ENCODE measurements at regions not wholly inside any gene's neighbourhood (a gene's known extent, or its start where the extent isn't known, plus 50 kb on each side); places are given as distances from the start of the nearest gene placed in this dataset.
"Not testable (repeated sequence)": the region's sequence is repeated elsewhere in the genome, so short reads cannot be mapped to it uniquely, and the experiment has no call there.

- Mint-ChIP-seq H3K36me3 (no peaks in the 10 kb centered on the region), H3K4me1 (no peaks in the 10 kb centered on the region), H3K4me3 (no peak overlapping the region), H3K27ac (no peak overlapping the region), H3K9me3 (no peaks in the 10 kb centered on the region)
- ATAC-seq (peak; percentile 11), DNase-seq (ENCODE audit: low spot score in 2 of 2) (no peak)
These were observed 150.6 kb upstream of the ROPN1 start for GRCh38 chr3:124142389-124142970.

- Mint-ChIP-seq H3K4me3 (no peak overlapping the region), H3K9me3 (no peaks in the 10 kb centered on the region), H3K36me3 (no peaks in the 10 kb centered on the region), H3K27ac (no peak overlapping the region), H3K4me1 (no peaks in the 10 kb centered on the region)
- no peak for ATAC-seq
- DNase-seq (ENCODE audit: low spot score in 2 of 2), result no peak
These were observed 151.1 kb upstream of the ROPN1 start for GRCh38 chr3:124143047-124143446.

- no peaks in the 10 kb centered on the region for H3K9me3 Mint-ChIP-seq
- no peaks in the 10 kb centered on the region for H3K36me3 Mint-ChIP-seq
- H3K27ac Mint-ChIP-seq, result no peak overlapping the region
- no peak overlapping the region for H3K4me3 Mint-ChIP-seq
- no peak for DNase-seq (ENCODE audit: low spot score in 2 of 2)
- no peak for ATAC-seq
- no peaks in the 10 kb centered on the region for H3K4me1 Mint-ChIP-seq
These were observed 152.3 kb upstream of the ROPN1 start for GRCh38 chr3:124144035-124144814.

GRCh38 chr3:124147429-124147828 is 155.5 kb upstream of the ROPN1 start:
- H3K36me3 Mint-ChIP-seq, result no peaks in the 10 kb centered on the region
- H3K4me3 Mint-ChIP-seq, result no peak overlapping the region
- DNase-seq (ENCODE audit: low spot score in 2 of 2), result no peak
- no peak for ATAC-seq
- H3K4me1 Mint-ChIP-seq, result no peaks in the 10 kb centered on the region
- no peak overlapping the region for H3K27ac Mint-ChIP-seq
- H3K9me3 Mint-ChIP-seq, result no peaks in the 10 kb centered on the region

GRCh38 chr3:124147946-124148345 is 156.0 kb upstream of the ROPN1 start:
- no peak overlapping the region for H3K4me3 Mint-ChIP-seq
- ATAC-seq, result no peak
- no peaks in the 10 kb centered on the region for H3K9me3 Mint-ChIP-seq
- no peaks in the 10 kb centered on the region for H3K36me3 Mint-ChIP-seq
- H3K27ac Mint-ChIP-seq, result no peak overlapping the region
- no peak for DNase-seq (ENCODE audit: low spot score in 2 of 2)
- H3K4me1 Mint-ChIP-seq, result no peaks in the 10 kb centered on the region

GRCh38 chr3:124149081-124149480 is 157.2 kb upstream of the ROPN1 start:
- no peak overlapping the region for H3K27ac Mint-ChIP-seq
- H3K4me3 Mint-ChIP-seq, result no peak overlapping the region
- H3K9me3 Mint-ChIP-seq, result no peaks in the 10 kb centered on the region
- no peaks in the 10 kb centered on the region for H3K36me3 Mint-ChIP-seq
- DNase-seq (ENCODE audit: low spot score in 2 of 2), result no peak
- no peaks in the 10 kb centered on the region for H3K4me1 Mint-ChIP-seq
- ATAC-seq, result no peak

- Mint-ChIP-seq H3K27ac (no peak overlapping the region), H3K4me3 (no peak overlapping the region), H3K36me3 (no peaks in the 10 kb centered on the region), H3K4me1 (no peaks in the 10 kb centered on the region), H3K9me3 (no peaks in the 10 kb centered on the region)
- DNase-seq (ENCODE audit: low spot score in 2 of 2) (no peak), ATAC-seq (no peak)
These were observed 157.8 kb upstream of the ROPN1 start for GRCh38 chr3:124149771-124150170.

- not testable (repeated sequence) for H3K9me3 Mint-ChIP-seq; H3K27ac Mint-ChIP-seq; H3K4me1 Mint-ChIP-seq; DNase-seq (ENCODE audit: low spot score in 2 of 2); H3K36me3 Mint-ChIP-seq; ATAC-seq; H3K4me3 Mint-ChIP-seq
These were observed 161.0 kb upstream of the ROPN1 start for GRCh38 chr3:124152891-124153290.

GRCh38 chr3:124156866-124157712 is 165.2 kb upstream of the ROPN1 start:
- H3K36me3 Mint-ChIP-seq, result no peaks in the 10 kb centered on the region
- no peak for ATAC-seq
- no peak overlapping the region for H3K4me3 Mint-ChIP-seq
- no peak overlapping the region for H3K27ac Mint-ChIP-seq
- DNase-seq (ENCODE audit: low spot score in 2 of 2), result no peak
- H3K4me1 Mint-ChIP-seq, result no peaks in the 10 kb centered on the region
- no peaks in the 10 kb centered on the region for H3K9me3 Mint-ChIP-seq

- H3K27ac Mint-ChIP-seq, result no peak overlapping the region
- H3K4me3 Mint-ChIP-seq, result no peak overlapping the region
- no peaks in the 10 kb centered on the region for H3K9me3 Mint-ChIP-seq
- H3K36me3 Mint-ChIP-seq, result no peaks in the 10 kb centered on the region
- DNase-seq (ENCODE audit: low spot score in 2 of 2) (no peak), ATAC-seq (no peak)
- H3K4me1 Mint-ChIP-seq, result no peaks in the 10 kb centered on the region
These were observed 165.8 kb upstream of the ROPN1 start for GRCh38 chr3:124157748-124158147.

GRCh38 chr3:124158168-124158881 is 166.4 kb upstream of the ROPN1 start:
- no peaks in the 10 kb centered on the region for H3K9me3 Mint-ChIP-seq
- H3K36me3 Mint-ChIP-seq, result no peaks in the 10 kb centered on the region
- no peaks in the 10 kb centered on the region for H3K4me1 Mint-ChIP-seq
- ATAC-seq, result no peak
- no peak overlapping the region for H3K4me3 Mint-ChIP-seq
- DNase-seq (ENCODE audit: low spot score in 2 of 2), result no peak
- H3K27ac Mint-ChIP-seq, result no peak overlapping the region

- ATAC-seq, result no peak
- no peak overlapping the region for H3K27ac Mint-ChIP-seq
- no peaks in the 10 kb centered on the region for H3K9me3 Mint-ChIP-seq
- DNase-seq (ENCODE audit: low spot score in 2 of 2), result no peak
- no peaks in the 10 kb centered on the region for H3K36me3 Mint-ChIP-seq
- H3K4me3 Mint-ChIP-seq, result no peak overlapping the region
- H3K4me1 Mint-ChIP-seq, result no peaks in the 10 kb centered on the region
These were observed 169.5 kb upstream of the ROPN1 start for GRCh38 chr3:124161448-124161847.

GRCh38 chr3:124163689-124164088 is 171.8 kb upstream of the ROPN1 start:
- no peaks in the 10 kb centered on the region for H3K36me3 Mint-ChIP-seq
- H3K4me3 Mint-ChIP-seq, result no peak overlapping the region
- H3K27ac Mint-ChIP-seq, result no peak overlapping the region
- no peaks in the 10 kb centered on the region for H3K4me1 Mint-ChIP-seq
- ATAC-seq, result no peak
- DNase-seq (ENCODE audit: low spot score in 2 of 2), result no peak
- no peaks in the 10 kb centered on the region for H3K9me3 Mint-ChIP-seq

GRCh38 chr3:124168271-124168670 is 176.3 kb upstream of the ROPN1 start:
- Mint-ChIP-seq H3K27ac (no peak overlapping the region), H3K9me3 (no peaks in the 10 kb centered on the region), H3K4me1 (no peaks in the 10 kb centered on the region), H3K36me3 (no peaks in the 10 kb centered on the region), H3K4me3 (no peak overlapping the region)
- no peak for DNase-seq (ENCODE audit: low spot score in 2 of 2)
- ATAC-seq, result no peak

- no peaks in the 10 kb centered on the region for H3K4me1 Mint-ChIP-seq
- no peak overlapping the region for H3K27ac Mint-ChIP-seq
- H3K36me3 Mint-ChIP-seq, result no peaks in the 10 kb centered on the region
- ATAC-seq, result no peak
- H3K9me3 Mint-ChIP-seq, result no peaks in the 10 kb centered on the region
- no peak overlapping the region for H3K4me3 Mint-ChIP-seq
- no peak for DNase-seq (ENCODE audit: low spot score in 2 of 2)
These were observed 180.4 kb upstream of the ROPN1 start for GRCh38 chr3:124172283-124172682.

Data from stimulated activated effector memory CD8-positive, alpha-beta T cell treated with anti-CD3 and anti-CD28 coated beads, Interleukin-12 subunit alpha, Interleukin-12 subunit beta, amount 100 ng/mL, for 72 hours (primary cell).